ENCODE measurements at regions not wholly inside any gene's neighbourhood (a gene's known extent, or its start where the extent isn't known, plus 50 kb on each side); places are given as distances from the start of the nearest gene placed in this dataset.

- no peak for DNase-seq
- intact Hi-C loops (cut with DNase I): no loop called here
Measured at GRCh38 chr6:165744555-165745228, 81.7 kb upstream of the PDE10A start.

- no peak for DNase-seq
- intact Hi-C loops (cut with DNase I): no loop called here
Measured at GRCh38 chr6:165743366-165743898, 80.4 kb upstream of the PDE10A start.

GRCh38 chr6:165742047-165742446 lies 79.0 kb upstream of the PDE10A start:
- no peak for DNase-seq
- intact Hi-C loops (cut with DNase I): no loop called here

- intact Hi-C loops (cut with DNase I): no loop called here
- DNase-seq: no peak
Measured at GRCh38 chr6:165737396-165737795, 74.4 kb upstream of the PDE10A start.

- no peak for DNase-seq
- intact Hi-C loops (cut with DNase I): no loop called here
Measured at GRCh38 chr6:165735065-165735464, 72.0 kb upstream of the PDE10A start.

- no peak for DNase-seq
- intact Hi-C loops (cut with DNase I): no loop called here
Measured at GRCh38 chr6:165733489-165733791, 70.4 kb upstream of the PDE10A start.

GRCh38 chr6:165732696-165733488 lies 69.9 kb upstream of the PDE10A start:
- DNase-seq: no peak
- intact Hi-C loops (cut with DNase I): no loop called here

GRCh38 chr6:165729307-165729936 lies 66.4 kb upstream of the PDE10A start:
- intact Hi-C loops (cut with DNase I): loop anchor here (5.0 kb wide), 1 partner anchor 123 kb away; no protein-coding TSS in a partner anchor
- peak in 2 of 10 donors; percentile 31 to 37 for DNase-seq

GRCh38 chr6:165728216-165728615 lies 65.2 kb upstream of the PDE10A start:
- DNase-seq: no peak
- intact Hi-C loops (cut with DNase I): loop anchor here (5.0 kb wide), 1 partner anchor 124 kb away; no protein-coding TSS in a partner anchor

- intact Hi-C loops (cut with DNase I): loop anchor here (5.0 kb wide), 1 partner anchor 125 kb away; no protein-coding TSS in a partner anchor
- peak in 1 of 10 donors; percentile 76 for DNase-seq
Measured at GRCh38 chr6:165726965-165727381, 63.9 kb upstream of the PDE10A start.

- no peak for DNase-seq
- intact Hi-C loops (cut with DNase I): loop anchor here (5.0 kb wide), 1 partner anchor 126 kb away; no protein-coding TSS in a partner anchor
Measured at GRCh38 chr6:165726290-165726875, 63.3 kb upstream of the PDE10A start.

GRCh38 chr6:165725201-165725600 lies 62.2 kb upstream of the PDE10A start:
- intact Hi-C loops (cut with DNase I): loop anchor here (5.0 kb wide), 1 partner anchor 127 kb away; no protein-coding TSS in a partner anchor
- DNase-seq: peak in 1 of 10 donors; percentile 49

- peak in 2 of 10 donors; percentile 83 to 86 for DNase-seq
- intact Hi-C loops (cut with DNase I): no loop called here
Measured at GRCh38 chr6:165723326-165723725, 60.3 kb upstream of the PDE10A start.

GRCh38 chr6:165722022-165722421 lies 59.0 kb upstream of the PDE10A start:
- no peak for DNase-seq

GRCh38 chr6:165721356-165721755 lies 58.3 kb upstream of the PDE10A start:
- intact Hi-C loops (cut with DNase I): no loop called here
- DNase-seq: no peak

More at GRCh38 chr6:165722022-165722421, 59.0 kb upstream of the PDE10A start:
- intact Hi-C loops (cut with DNase I): no loop called here

- DNase-seq: no peak
- intact Hi-C loops (cut with DNase I): no loop called here
Measured at GRCh38 chr6:165718491-165718891, 55.5 kb upstream of the PDE10A start.

GRCh38 chr6:165717732-165718465 lies 54.9 kb upstream of the PDE10A start:
- intact Hi-C loops (cut with DNase I): no loop called here
- DNase-seq: no peak

GRCh38 chr6:165716886-165717285 lies 53.8 kb upstream of the PDE10A start:
- DNase-seq: no peak
- intact Hi-C loops (cut with DNase I): no loop called here

- no peak for DNase-seq
- intact Hi-C loops (cut with DNase I): no loop called here
Measured at GRCh38 chr6:165715428-165715827, 52.4 kb upstream of the PDE10A start.

GRCh38 chr6:165714907-165715306 lies 51.9 kb upstream of the PDE10A start:
- intact Hi-C loops (cut with DNase I): no loop called here
- peak in 2 of 10 donors; percentile 67 to 74 for DNase-seq
